Endothelial cell of umbilical vein (primary cell): ENCODE measurements at regions not wholly inside any gene's neighbourhood (a gene's known extent, or its start where the extent isn't known, plus 50 kb on each side); places are given as distances from the start of the nearest gene placed in this dataset.

Experiments used
- BruUV-seq: library from RNA; stranded (reverse); fragments of 400-500 nt; replicated peaks from 2 replicates; lab custom pipeline; 2021; lab: Mats Ljungman, UMichigan
- CTCF ChIA-PET: fragments of 300-600, 350-600 bp; sonication (Branson Sonifier 250); formaldehyde crosslinking; loops from one replicate; lab custom pipeline; 2021; ENCODE audit warnings: antibody characterized with exemption, inconsistent platforms; lab: Charles Lee
- POLR2A ChIA-PET: fragments of 300-600, 350-600 bp; sonication (Branson Sonifier 250); formaldehyde crosslinking; loops from one replicate; lab custom pipeline; 2021; ENCODE audit warnings: antibody characterized with exemption, inconsistent platforms; lab: Charles Lee
- DNase-seq: peaks from one replicate; pipeline ENCODE4 v3.0.0-alpha.2; 2011; ENCODE audit warnings: low read depth, low spot score
- FAIRE-seq: peaks from 2 replicates; lab custom pipeline; 2011; peaks lifted over from hg19 to GRCh38; lab: Jason Lieb, UNC
- H2AFZ ChIP-seq: 2 replicates; pipeline ENCODE4 v1.6.0; 2012; ENCODE audit warnings: low read depth, low read length, control low read depth, inconsistent platforms
- H3K27ac ChIP-seq: 2 replicates; pipeline ENCODE4 v1.5.1; 2011; ENCODE audit warnings: low read depth, mild to moderate bottlenecking, control low read depth, low read length, moderate library complexity; ENCODE audit not compliant: insufficient read depth
- H3K27me3 ChIP-seq, 2 experiments: 2 replicates each; pipeline versions ENCODE4 v1.6.0 to v1.6.1; 2011; ENCODE audit warnings: low read length in 2 of 2, mixed read lengths in 1 of 2; ENCODE audit not compliant: control insufficient read depth in 2 of 2, insufficient read depth in 2 of 2
- H3K36me3 ChIP-seq, 2 experiments: 2 replicates in 1 of 2; 3 replicates in 1 of 2; pipeline ENCODE4 v1.5.1; 2011; ENCODE audit warnings: low read length in 2 of 2, mild to moderate bottlenecking in 1 of 2, moderate library complexity in 1 of 2; ENCODE audit not compliant: control insufficient read depth in 2 of 2, insufficient read depth in 2 of 2; ENCODE audit errors: extremely low read depth in 1 of 2
- H3K4me1 ChIP-seq: 3 replicates; pipeline ENCODE4 v1.5.1; 2011; ENCODE audit warnings: mild to moderate bottlenecking, low read length; ENCODE audit not compliant: control insufficient read depth, insufficient read depth; ENCODE audit errors: extremely low read depth
- H3K4me2 ChIP-seq: 2 replicates; pipeline ENCODE4 v1.6.1; 2011; ENCODE audit warnings: low read length, control low read depth, mixed read lengths; ENCODE audit not compliant: insufficient read depth
- H3K4me3 ChIP-seq, 3 experiments: fragments of 200-600 bp in 1 of 3; sonication (generic), shearing (Covaris generic) in 1 of 3; replicated peaks in 1 of 3; 2 replicates each; pipeline ENCODE4 v1.5.1; 2011 to 2016; ENCODE audit warnings: control low read depth in 3 of 3, low read length in 3 of 3, mild to moderate bottlenecking in 2 of 3, inconsistent platforms in 1 of 3, low read depth in 1 of 3, moderate library complexity in 1 of 3; ENCODE audit not compliant: insufficient read depth in 1 of 3
- H3K79me2 ChIP-seq: 2 replicates; pipeline ENCODE4 v1.6.0; 2012; ENCODE audit warnings: low read length, inconsistent platforms; ENCODE audit not compliant: control insufficient read depth, insufficient read depth
- H3K9ac ChIP-seq: replicated peaks from 2 replicates; pipeline ENCODE3; 2011; ENCODE audit warnings: low read length, control low read depth; ENCODE audit not compliant: insufficient read depth; ENCODE audit errors: extremely low read depth
- H3K9me1 ChIP-seq: replicated peaks from 3 replicates; pipeline ENCODE4 v1.6.0; 2011; ENCODE audit warnings: mild to moderate bottlenecking, low read length; ENCODE audit not compliant: control insufficient read depth, insufficient read depth; ENCODE audit errors: extremely low read depth
- H3K9me3 ChIP-seq: replicated peaks from 2 replicates; pipeline ENCODE4 v1.5.1; 2012; ENCODE audit warnings: low read length, inconsistent platforms; ENCODE audit not compliant: control insufficient read depth, insufficient read depth
- H4K20me1 ChIP-seq: replicated peaks from 2 replicates; pipeline ENCODE3; 2011; ENCODE audit warnings: mild to moderate bottlenecking, low read length; ENCODE audit not compliant: control insufficient read depth, insufficient read depth; ENCODE audit errors: extremely low read depth
- EZH2 ChIP-seq: IDR thresholded peaks from 2 replicates; pipeline ENCODE4 v1.6.1; 2012; ENCODE audit warnings: borderline replicate concordance, low read depth, mild to moderate bottlenecking, moderate library complexity, low read length, inconsistent platforms; ENCODE audit not compliant: severe bottlenecking
- FOS ChIP-seq: IDR thresholded peaks from 2 replicates; pipeline ENCODE4 v1.6.1; 2011; ENCODE audit warnings: mild to moderate bottlenecking, low read length, moderate library complexity, borderline replicate concordance; ENCODE audit not compliant: insufficient read depth
- GATA2 ChIP-seq: IDR thresholded peaks from 2 replicates; pipeline ENCODE4 v1.7.0; 2011; ENCODE audit warnings: low read depth, mild to moderate bottlenecking, moderate library complexity, mixed read lengths, low read length; ENCODE audit not compliant: insufficient read length, insufficient read depth
- JUN ChIP-seq: IDR thresholded peaks from 2 replicates; pipeline ENCODE4 v1.6.1; 2011; ENCODE audit warnings: borderline replicate concordance, low read depth; ENCODE audit not compliant: insufficient read length, insufficient read depth
- MYC ChIP-seq: IDR thresholded peaks from one replicate; pipeline ENCODE4 v1.6.1; 2011; ENCODE audit warnings: mild to moderate bottlenecking, low read depth, low read length
- POLR2A ChIP-seq: IDR thresholded peaks from 2 replicates; pipeline ENCODE4 v1.6.1; 2012; ENCODE audit warnings: low read depth, mild to moderate bottlenecking, control low read depth, low read length
- POLR2AphosphoS5 ChIP-seq: IDR thresholded peaks from 2 replicates; pipeline ENCODE4 v1.6.1; 2012; ENCODE audit warnings: low read depth, mild to moderate bottlenecking, control low read depth, low read length, moderate library complexity; ENCODE audit not compliant: insufficient read depth
- dilution Hi-C: fragments of 300-500 bp; cut with MboI; formaldehyde crosslinking; loops from one replicate; pipeline ENCODE4 v1.15.0; 2019; ENCODE audit warnings: low sequenced_read_pairs; ENCODE audit not compliant: extremely low pct_ligation_motif_present
- intact Hi-C: fragments of 100-400 bp; cut with micrococcal nuclease; formaldehyde crosslinking; loops from one replicate; pipeline ENCODE4 v1.10.0; 2022
- TF ChIP-seq, protein P1 (sequence below), 2 donors: IDR thresholded peaks; 1 replicate in 1 of 2; 2 replicates in 1 of 2; pipeline ENCODE4 v1.5.1; 2011; ENCODE audit warnings: low read length in 2 of 2, mild to moderate bottlenecking in 2 of 2, moderate library complexity in 2 of 2, control low read depth in 1 of 2, inconsistent platforms in 1 of 2, low read depth in 1 of 2; ENCODE audit not compliant: insufficient read depth in 1 of 2; ENCODE audit errors: extremely low read depth in 1 of 2
- TF ChIP-seq, protein P2 (sequence below): IDR thresholded peaks from 2 replicates; pipeline ENCODE4 v1.6.1; 2011; ENCODE audit not compliant: insufficient read depth, insufficient read length

- no peak for FAIRE-seq
- H3K36me3 ChIP-seq = no peaks in the 10 kb centered on the region
These were observed 587.1 kb upstream of the LRRTM4 start for GRCh38 chr2:78109272-78109671.

More at GRCh38 chr2:78109272-78109671, 587.1 kb upstream of the LRRTM4 start:
- Histone ChIP-seq H3K9me1 (no peaks in the 10 kb centered on the region), H2AFZ (no peak overlapping the region), H3K4me2 (no peak overlapping the region), H4K20me1 (no peaks in the 10 kb centered on the region), H3K79me2 (no peaks in the 10 kb centered on the region), H3K4me1 (no peaks in the 10 kb centered on the region), H3K27me3 (no peaks in the 10 kb centered on the region), H3K27ac (no peak overlapping the region), H3K9me3 (no peaks in the 10 kb centered on the region), H3K4me3 (no peak overlapping the region), H3K9ac (no peak overlapping the region)
- no peak for TF ChIP-seq EZH2
- no peak for TF ChIP-seq GATA2
- TF ChIP-seq, protein P1, sequence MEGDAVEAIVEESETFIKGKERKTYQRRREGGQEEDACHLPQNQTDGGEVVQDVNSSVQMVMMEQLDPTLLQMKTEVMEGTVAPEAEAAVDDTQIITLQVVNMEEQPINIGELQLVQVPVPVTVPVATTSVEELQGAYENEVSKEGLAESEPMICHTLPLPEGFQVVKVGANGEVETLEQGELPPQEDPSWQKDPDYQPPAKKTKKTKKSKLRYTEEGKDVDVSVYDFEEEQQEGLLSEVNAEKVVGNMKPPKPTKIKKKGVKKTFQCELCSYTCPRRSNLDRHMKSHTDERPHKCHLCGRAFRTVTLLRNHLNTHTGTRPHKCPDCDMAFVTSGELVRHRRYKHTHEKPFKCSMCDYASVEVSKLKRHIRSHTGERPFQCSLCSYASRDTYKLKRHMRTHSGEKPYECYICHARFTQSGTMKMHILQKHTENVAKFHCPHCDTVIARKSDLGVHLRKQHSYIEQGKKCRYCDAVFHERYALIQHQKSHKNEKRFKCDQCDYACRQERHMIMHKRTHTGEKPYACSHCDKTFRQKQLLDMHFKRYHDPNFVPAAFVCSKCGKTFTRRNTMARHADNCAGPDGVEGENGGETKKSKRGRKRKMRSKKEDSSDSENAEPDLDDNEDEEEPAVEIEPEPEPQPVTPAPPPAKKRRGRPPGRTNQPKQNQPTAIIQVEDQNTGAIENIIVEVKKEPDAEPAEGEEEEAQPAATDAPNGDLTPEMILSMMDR (IDR thresholded peaks at IDR 0.05; ENCODE audit: extremely low read depth in 1 of 2, insufficient read depth in 1 of 2, low read depth in 1 of 2, low read length in 2 of 2) = no peak
- TF ChIP-seq MYC = no peak
- no peak for TF ChIP-seq FOS
- no peak for TF ChIP-seq JUN
- no peak for TF ChIP-seq POLR2A
- TF ChIP-seq POLR2AphosphoS5 = no peak
- TF ChIP-seq, protein P2, sequence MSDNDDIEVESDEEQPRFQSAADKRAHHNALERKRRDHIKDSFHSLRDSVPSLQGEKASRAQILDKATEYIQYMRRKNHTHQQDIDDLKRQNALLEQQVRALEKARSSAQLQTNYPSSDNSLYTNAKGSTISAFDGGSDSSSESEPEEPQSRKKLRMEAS = no peak
- dilution Hi-C loops = no loop called here
- ChIA-PET POLR2A (no interaction called here), CTCF (no interaction called here)
- intact Hi-C loops = no loop called here
- DNase-seq = no peak
- no TSS peak for BruUV-seq
